ENCODE measurements at regions not wholly inside any gene's neighbourhood (a gene's known extent, or its start where the extent isn't known, plus 50 kb on each side); places are given as distances from the start of the nearest gene placed in this dataset.
A peak's percentile ranks its signal among the peaks of the same experiment; 100 is the strongest.

DNA sequence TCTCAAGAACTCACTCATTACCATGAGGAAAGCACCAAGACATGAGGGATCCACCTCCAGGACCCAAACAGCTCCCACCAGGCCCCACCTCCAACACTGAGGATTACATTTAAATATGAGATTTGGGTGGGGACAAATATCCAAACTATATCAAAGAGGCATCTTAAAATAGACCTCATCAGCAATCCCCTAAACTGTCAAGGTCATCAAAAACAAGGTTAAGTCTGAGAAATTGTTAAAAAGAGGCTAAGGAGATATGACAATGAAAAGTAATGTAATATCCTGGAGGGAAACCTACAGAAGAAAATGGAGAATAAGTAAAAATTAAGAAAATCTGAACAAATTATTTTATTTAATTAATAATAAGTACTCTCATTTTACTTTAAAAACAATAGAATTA, 922.3 kb downstream of the HACE1 start:
- ATAC-seq, result no peak

DNA sequence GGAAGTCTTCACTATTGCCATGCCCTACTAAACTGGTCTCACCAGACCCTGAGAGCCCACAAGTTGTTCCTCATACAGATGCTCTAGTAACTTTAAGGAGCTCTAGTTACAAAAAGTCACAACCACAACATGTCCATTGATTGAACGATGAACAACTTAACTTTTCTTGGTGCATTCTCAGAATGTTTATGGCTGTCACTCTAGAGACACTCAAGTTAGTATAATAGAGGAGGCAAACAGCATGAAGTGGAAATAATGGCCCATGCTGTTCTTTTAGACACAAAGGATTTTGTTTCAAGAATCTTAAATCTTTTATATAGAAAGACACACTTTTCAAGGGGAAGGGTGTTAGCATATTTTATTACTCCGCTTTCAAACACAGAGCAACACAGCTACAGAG, 934.4 kb downstream of the HACE1 start:
- Histone ChIP-seq H3K27ac (ENCODE audit: extremely low read depth, low read depth, low read length) (no peak overlapping the region), H3K9me1 (ENCODE audit: control insufficient read depth, insufficient read depth, low read length) (no peaks in the 10 kb centered on the region), H3K27me3 (ENCODE audit: control insufficient read depth in 2 of 2, insufficient read depth in 2 of 2, low read length in 2 of 2) (no peaks in the 10 kb centered on the region), H3K4me1 (replicated peaks in 1 of 2; ENCODE audit: control insufficient read depth in 2 of 2, insufficient read depth in 2 of 2, low read length in 2 of 2) (no peaks in the 10 kb centered on the region), H4K20me1 (replicated peaks; ENCODE audit: control insufficient read depth, insufficient read depth, low read length) (no peaks in the 10 kb centered on the region), H3K79me2 (ENCODE audit: control insufficient read depth, insufficient read depth, low read length) (no peaks in the 10 kb centered on the region), H3K9me3 (replicated peaks; ENCODE audit: control insufficient read depth, insufficient read depth, low read depth, low read length) (no peaks in the 10 kb centered on the region; the same call in 1 of the 2 replicates), H3K4me2 (ENCODE audit: insufficient read depth, low read length) (no peak overlapping the region), H3K4me3 (no peak overlapping the region), H3K36me3 (ENCODE audit: control insufficient read depth, insufficient read depth, low read length) (no peaks in the 10 kb centered on the region), H2AFZ (ENCODE audit: low read depth, low read length) (no peak overlapping the region), H3K9ac (ENCODE audit: insufficient read depth in 1 of 2, low read depth in 2 of 2, low read length in 2 of 2) (no peak overlapping the region)
- ATAC-seq (no peak), DNase-seq (ENCODE audit: extremely low read depth in 1 of 4, low spot score in 3 of 4) (no peak), FAIRE-seq (no peak)
- 0% methylated on average over 2 of the region's 2 CpGs for WGBS (ENCODE audit: insufficient coverage, low coverage, missing lambda C conversion rate)
- ChIA-PET CTCF (ENCODE audit: low intra/inter-chr PET ratio) (no interaction called here), POLR2A (no interaction called here)
- BruUV-seq (replicated peaks), result no TSS peak
- TF ChIP-seq HNRNPL (IDR thresholded peaks at IDR 0.05; ENCODE audit: low read depth, low read length) (no peak), ZBTB1 (CRISPR knock-in tag; IDR thresholded peaks at IDR 0.05; ENCODE audit: borderline replicate concordance, low read depth) (no peak), SMC3 (conservative IDR thresholded peaks at IDR 0.05; ENCODE audit: insufficient read depth, low read depth, low read length) (no peak), TRIM24 (IDR thresholded peaks at IDR 0.05) (no peak)
- TF ChIP-seq, protein P1, sequence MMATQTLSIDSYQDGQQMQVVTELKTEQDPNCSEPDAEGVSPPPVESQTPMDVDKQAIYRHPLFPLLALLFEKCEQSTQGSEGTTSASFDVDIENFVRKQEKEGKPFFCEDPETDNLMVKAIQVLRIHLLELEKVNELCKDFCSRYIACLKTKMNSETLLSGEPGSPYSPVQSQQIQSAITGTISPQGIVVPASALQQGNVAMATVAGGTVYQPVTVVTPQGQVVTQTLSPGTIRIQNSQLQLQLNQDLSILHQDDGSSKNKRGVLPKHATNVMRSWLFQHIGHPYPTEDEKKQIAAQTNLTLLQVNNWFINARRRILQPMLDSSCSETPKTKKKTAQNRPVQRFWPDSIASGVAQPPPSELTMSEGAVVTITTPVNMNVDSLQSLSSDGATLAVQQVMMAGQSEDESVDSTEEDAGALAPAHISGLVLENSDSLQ (IDR thresholded peaks at IDR 0.05), result no peak
- intact Hi-C loops (cut with micrococcal nuclease), result no loop called here
- in situ Hi-C loops (cut with MboI), result no loop called here

More for the DNA sequence above, 922.3 kb downstream of the HACE1 start:
- DNase-seq (ENCODE audit: extremely low read depth in 1 of 4, low spot score in 3 of 4) (no peak), FAIRE-seq (no peak)
- ChIA-PET CTCF (ENCODE audit: low intra/inter-chr PET ratio) (no interaction called here), POLR2A (no interaction called here)
- H3K36me3 ChIP-seq (ENCODE audit: control insufficient read depth, insufficient read depth, low read length), result no peaks in the 10 kb centered on the region
- BruUV-seq (replicated peaks), result no TSS peak
- H3K79me2 ChIP-seq (ENCODE audit: control insufficient read depth, insufficient read depth, low read length), result no peaks in the 10 kb centered on the region
- H3K27me3 ChIP-seq (ENCODE audit: control insufficient read depth in 2 of 2, insufficient read depth in 2 of 2, low read length in 2 of 2), result no peaks in the 10 kb centered on the region
- no peaks in the 10 kb centered on the region for H4K20me1 ChIP-seq (replicated peaks; ENCODE audit: control insufficient read depth, insufficient read depth, low read length)
- H3K4me2 ChIP-seq (ENCODE audit: insufficient read depth, low read length), result no peak overlapping the region
- H3K9ac ChIP-seq (ENCODE audit: insufficient read depth in 1 of 2, low read depth in 2 of 2, low read length in 2 of 2), result no peak overlapping the region
- H3K4me1 ChIP-seq (replicated peaks in 1 of 2; ENCODE audit: control insufficient read depth in 2 of 2, insufficient read depth in 2 of 2, low read length in 2 of 2), result no peaks in the 10 kb centered on the region
- TF ChIP-seq ZNF316 (IDR thresholded peaks at IDR 0.05) (peak; percentile 20; the same call in 1 of the 2 replicates), YBX1 (IDR thresholded peaks at IDR 0.05) (no peak)
- H3K9me1 ChIP-seq (ENCODE audit: control insufficient read depth, insufficient read depth, low read length), result no peaks in the 10 kb centered on the region
- no peak overlapping the region for H3K27ac ChIP-seq (ENCODE audit: extremely low read depth, low read depth, low read length)
- in situ Hi-C loops (cut with MboI) (no loop called here), intact Hi-C loops (cut with micrococcal nuclease) (no loop called here)
- H3K9me3 ChIP-seq (replicated peaks; ENCODE audit: control insufficient read depth, insufficient read depth, low read depth, low read length), result no peaks in the 10 kb centered on the region
- no peak overlapping the region for H2AFZ ChIP-seq (ENCODE audit: low read depth, low read length)
- no peak overlapping the region for H3K4me3 ChIP-seq
